ENCODE measurements at regions not wholly inside any gene's neighbourhood (a gene's known extent, or its start where the extent isn't known, plus 50 kb on each side); places are given as distances from the start of the nearest gene placed in this dataset.
A peak's percentile ranks its signal among the peaks of the same experiment; 100 is the strongest.

DNA sequence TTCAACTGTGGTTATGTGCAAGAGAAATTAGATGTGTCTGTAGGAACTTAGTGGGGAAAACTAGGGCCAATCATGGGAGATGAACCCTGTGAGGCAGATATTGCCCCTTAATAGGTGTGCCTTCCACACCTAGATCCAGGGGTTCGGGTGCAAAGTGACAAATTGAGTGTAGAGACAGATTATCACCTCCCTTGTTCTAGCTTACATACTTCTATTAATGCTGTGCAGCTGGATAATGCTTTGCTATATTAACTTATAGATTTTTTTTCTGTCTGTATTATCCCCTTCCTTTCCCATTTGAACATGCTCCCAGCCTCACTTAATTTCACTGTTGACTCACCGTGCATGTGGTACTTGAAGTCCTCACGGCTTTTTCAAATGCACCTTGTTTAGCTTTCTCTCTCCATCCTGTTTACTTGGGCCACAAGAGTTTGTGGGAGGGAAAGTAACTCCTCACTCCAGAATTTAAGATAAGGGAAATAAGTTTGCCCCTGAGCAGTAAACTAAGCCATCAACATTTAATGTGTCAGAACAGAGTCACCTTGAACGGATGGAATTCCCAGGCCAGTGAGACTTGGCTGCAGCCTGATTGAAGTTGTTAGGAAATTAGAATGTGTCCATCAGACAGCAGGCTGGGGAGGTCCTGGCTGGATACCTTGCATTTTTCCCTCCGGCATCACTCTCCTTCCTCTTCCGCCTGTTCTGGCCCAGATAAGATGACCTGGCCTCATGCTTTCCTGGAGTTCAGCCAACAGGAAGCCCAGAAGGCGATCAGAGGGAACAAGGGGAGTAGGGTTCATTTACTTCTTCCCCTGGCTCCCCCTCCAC is 478.4 kb downstream of the BCOR start (continued):
- 0 out of 2 replicates have a peak, but pooled peaks have one; percentile 14 for TF ChIP-seq FOSL1 (tag; conservative IDR thresholded peaks at IDR 0.05)
- TF ChIP-seq ZNF133 (CRISPR knock-in tag; IDR thresholded peaks at IDR 0.05), result no peak
- no peak for TF ChIP-seq NUFIP1 (IDR thresholded peaks at IDR 0.05; ENCODE audit: partially characterized antibody)
- TF ChIP-seq RBM25 (IDR thresholded peaks at IDR 0.05; ENCODE audit: low read depth, low read length, severe bottlenecking), result peak; percentile 64
- TF ChIP-seq MCM2 (IDR thresholded peaks at IDR 0.05; ENCODE audit: low read depth), result no peak
- TF ChIP-seq SP2 (IDR thresholded peaks at IDR 0.05; ENCODE audit: extremely low read depth, low read depth, low read length, poor library complexity, severe bottlenecking), result no peak
- TF ChIP-seq SMARCA4 (IDR thresholded peaks at IDR 0.05), result 0 out of 2 replicates have a peak, but pooled peaks have one; percentile 33
- TF ChIP-seq DPF2 (IDR thresholded peaks at IDR 0.05), result peak; percentile 62
- TF ChIP-seq PCBP1 (IDR thresholded peaks at IDR 0.05; ENCODE audit: low read depth, low read length, poor library complexity, severe bottlenecking), result no peak
- TF ChIP-seq ZNF586 (CRISPR knock-in tag; conservative IDR thresholded peaks at IDR 0.05), result no peak
- no peak for TF ChIP-seq BMI1 (IDR thresholded peaks at IDR 0.05; ENCODE audit: low read length)
- peak; percentile 66; the same call in 1 of the 2 replicates for TF ChIP-seq SMARCE1 (IDR thresholded peaks at IDR 0.05)
- TF ChIP-seq, protein P1, sequence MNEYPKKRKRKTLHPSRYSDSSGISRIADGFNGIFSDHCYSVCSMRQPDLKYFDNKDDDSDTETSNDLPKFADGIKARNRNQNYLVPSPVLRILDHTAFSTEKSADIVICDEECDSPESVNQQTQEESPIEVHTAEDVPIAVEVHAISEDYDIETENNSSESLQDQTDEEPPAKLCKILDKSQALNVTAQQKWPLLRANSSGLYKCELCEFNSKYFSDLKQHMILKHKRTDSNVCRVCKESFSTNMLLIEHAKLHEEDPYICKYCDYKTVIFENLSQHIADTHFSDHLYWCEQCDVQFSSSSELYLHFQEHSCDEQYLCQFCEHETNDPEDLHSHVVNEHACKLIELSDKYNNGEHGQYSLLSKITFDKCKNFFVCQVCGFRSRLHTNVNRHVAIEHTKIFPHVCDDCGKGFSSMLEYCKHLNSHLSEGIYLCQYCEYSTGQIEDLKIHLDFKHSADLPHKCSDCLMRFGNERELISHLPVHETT (CRISPR knock-in tag; conservative IDR thresholded peaks at IDR 0.05 in 1 of 2, IDR thresholded peaks at IDR 0.05 in 1 of 2), result no peak
- TF ChIP-seq, protein P2, sequence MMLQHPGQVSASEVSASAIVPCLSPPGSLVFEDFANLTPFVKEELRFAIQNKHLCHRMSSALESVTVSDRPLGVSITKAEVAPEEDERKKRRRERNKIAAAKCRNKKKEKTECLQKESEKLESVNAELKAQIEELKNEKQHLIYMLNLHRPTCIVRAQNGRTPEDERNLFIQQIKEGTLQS (IDR thresholded peaks at IDR 0.05), result no peak
- TF ChIP-seq, protein P2 (CRISPR knock-in tag; conservative IDR thresholded peaks at IDR 0.05), result no peak
- peak in 1 of 2 experiments; percentile 23; a peak in 1 of 4 replicates for TF ChIP-seq RCOR1 (IDR thresholded peaks at IDR 0.05; ENCODE audit: borderline replicate concordance in 1 of 2, low read depth in 2 of 2, low read length in 2 of 2)
- TF ChIP-seq ELF1 (tag; IDR thresholded peaks at IDR 0.05), result peak; percentile 52; the same call in 1 of the 2 replicates
- TF ChIP-seq TRIM24 (IDR thresholded peaks at IDR 0.05), result peak; percentile 14 to 61; a peak in 1 of 4 replicates
- peak; percentile 47; the same call in 1 of the 2 replicates for TF ChIP-seq GATA2 (CRISPR knock-in tag; IDR thresholded peaks at IDR 0.05)
- TF ChIP-seq HDAC1 (IDR thresholded peaks at IDR 0.05), result 0 out of 4 replicates have a peak, but pooled peaks of 1 of the 2 experiments have one; percentile 20
- TF ChIP-seq, protein P3, sequence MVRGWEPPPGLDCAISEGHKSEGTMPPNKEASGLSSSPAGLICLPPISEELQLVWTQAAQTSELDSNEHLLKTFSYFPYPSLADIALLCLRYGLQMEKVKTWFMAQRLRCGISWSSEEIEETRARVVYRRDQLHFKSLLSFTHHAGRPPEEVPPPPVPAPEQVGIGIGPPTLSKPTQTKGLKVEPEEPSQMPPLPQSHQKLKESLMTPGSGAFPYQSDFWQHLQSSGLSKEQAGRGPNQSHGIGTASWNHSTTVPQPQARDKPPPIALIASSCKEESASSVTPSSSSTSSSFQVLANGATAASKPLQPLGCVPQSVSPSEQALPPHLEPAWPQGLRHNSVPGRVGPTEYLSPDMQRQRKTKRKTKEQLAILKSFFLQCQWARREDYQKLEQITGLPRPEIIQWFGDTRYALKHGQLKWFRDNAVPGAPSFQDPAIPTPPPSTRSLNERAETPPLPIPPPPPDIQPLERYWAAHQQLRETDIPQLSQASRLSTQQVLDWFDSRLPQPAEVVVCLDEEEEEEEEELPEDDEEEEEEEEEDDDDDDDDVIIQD (CRISPR knock-in tag; IDR thresholded peaks at IDR 0.05), result no peak
- TF ChIP-seq ILF3 (IDR thresholded peaks at IDR 0.05; ENCODE audit: borderline replicate concordance), result no peak
- no peak for TF ChIP-seq HIVEP1 (CRISPR knock-in tag; IDR thresholded peaks at IDR 0.05)
- TF ChIP-seq JUND (IDR thresholded peaks at IDR 0.05; ENCODE audit: borderline replicate concordance, low read depth, low read length), result 0 out of 2 replicates have a peak, but pooled peaks have one; percentile 14
- TF ChIP-seq JUND (tag; IDR thresholded peaks at IDR 0.05; ENCODE audit: borderline replicate concordance, low read depth, low read length), result no peak; the same call in 2 of the 3 replicates
- TF ChIP-seq STAT5A (IDR thresholded peaks at IDR 0.05; ENCODE audit: borderline replicate concordance, low read length), result no peak
